GM12874 (cell line): ENCODE measurements at regions not wholly inside any gene's neighbourhood (a gene's known extent, or its start where the extent isn't known, plus 50 kb on each side); places are given as distances from the start of the nearest gene placed in this dataset.

ENCODE experiments used
- TF ChIP-seq, protein P1 (sequence below): IDR thresholded peaks from 2 replicates; pipeline ENCODE4 v1.5.1; 2011; ENCODE audit warnings: low read depth, mild to moderate bottlenecking, control low read depth, low read length, moderate library complexity; ENCODE audit not compliant: insufficient read depth

- TF ChIP-seq, protein P1, sequence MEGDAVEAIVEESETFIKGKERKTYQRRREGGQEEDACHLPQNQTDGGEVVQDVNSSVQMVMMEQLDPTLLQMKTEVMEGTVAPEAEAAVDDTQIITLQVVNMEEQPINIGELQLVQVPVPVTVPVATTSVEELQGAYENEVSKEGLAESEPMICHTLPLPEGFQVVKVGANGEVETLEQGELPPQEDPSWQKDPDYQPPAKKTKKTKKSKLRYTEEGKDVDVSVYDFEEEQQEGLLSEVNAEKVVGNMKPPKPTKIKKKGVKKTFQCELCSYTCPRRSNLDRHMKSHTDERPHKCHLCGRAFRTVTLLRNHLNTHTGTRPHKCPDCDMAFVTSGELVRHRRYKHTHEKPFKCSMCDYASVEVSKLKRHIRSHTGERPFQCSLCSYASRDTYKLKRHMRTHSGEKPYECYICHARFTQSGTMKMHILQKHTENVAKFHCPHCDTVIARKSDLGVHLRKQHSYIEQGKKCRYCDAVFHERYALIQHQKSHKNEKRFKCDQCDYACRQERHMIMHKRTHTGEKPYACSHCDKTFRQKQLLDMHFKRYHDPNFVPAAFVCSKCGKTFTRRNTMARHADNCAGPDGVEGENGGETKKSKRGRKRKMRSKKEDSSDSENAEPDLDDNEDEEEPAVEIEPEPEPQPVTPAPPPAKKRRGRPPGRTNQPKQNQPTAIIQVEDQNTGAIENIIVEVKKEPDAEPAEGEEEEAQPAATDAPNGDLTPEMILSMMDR = no peak
Measured at GRCh38 chrX:114332766-114333165, 251.1 kb upstream of the HTR2C start.

DNA sequence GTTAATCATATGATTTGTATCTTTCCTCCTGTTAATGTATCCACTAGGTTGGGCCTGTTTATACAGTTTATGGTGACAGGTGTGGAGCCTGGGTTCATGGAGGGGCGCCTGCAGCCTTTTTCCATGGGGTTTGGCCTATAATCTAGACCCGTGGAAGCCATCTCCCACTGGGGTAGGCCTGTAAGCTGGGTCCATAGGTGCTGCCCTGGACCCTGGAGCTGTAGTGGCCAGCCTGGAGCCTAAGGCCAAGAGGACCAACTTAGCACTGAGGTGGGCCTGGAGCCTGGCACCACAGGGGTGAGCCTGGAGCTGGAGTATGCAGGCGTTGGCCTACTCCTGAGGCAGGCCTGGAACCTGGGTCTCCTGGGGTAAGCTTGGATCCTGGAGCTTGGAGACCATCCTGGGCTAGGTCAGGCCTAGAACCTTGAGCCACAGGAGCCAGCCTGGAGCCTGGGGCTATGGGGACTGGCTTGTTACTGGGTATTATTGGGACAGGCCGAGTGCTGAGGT is 249.4 kb upstream of the HTR2C start:
- TF ChIP-seq, protein P1 = no peak

GRCh38 chrX:114338870-114339269 is 245.0 kb upstream of the HTR2C start:
- TF ChIP-seq, protein P1 = no peak

DNA sequence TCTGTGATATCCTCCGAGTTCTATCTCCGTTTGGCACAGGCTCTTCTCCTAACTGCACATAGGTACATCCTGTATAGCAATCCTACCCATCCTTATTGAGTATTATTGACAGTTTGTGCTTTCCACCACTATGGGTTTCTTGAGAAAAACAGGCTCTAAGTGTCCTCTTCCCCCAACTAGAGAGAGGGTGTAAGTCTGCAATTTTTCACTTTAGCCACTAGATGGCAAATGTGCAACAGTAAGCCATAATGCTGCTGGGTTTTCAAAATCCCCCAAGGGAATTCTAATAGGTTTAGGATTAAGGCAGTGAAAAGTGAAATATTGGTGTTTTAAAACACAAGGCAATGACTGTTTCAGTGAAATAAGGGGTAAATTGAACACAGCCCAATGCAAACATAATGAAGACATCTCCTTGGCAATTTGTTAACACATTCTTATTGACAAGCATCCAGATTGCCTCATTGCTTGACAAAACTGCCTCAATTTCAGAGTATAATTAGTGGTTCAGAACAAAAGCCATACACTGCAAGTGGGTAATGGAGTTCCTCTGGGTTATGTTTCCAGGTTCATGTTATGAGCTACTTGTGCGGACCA is 239.0 kb upstream of the HTR2C start:
- TF ChIP-seq, protein P1 = peak; percentile 34; the same call in 1 of the 2 replicates

- TF ChIP-seq, protein P1 = no peak
Measured at GRCh38 chrX:114361076-114361725, 222.7 kb upstream of the HTR2C start.

- TF ChIP-seq, protein P1 = no peak
Measured at GRCh38 chrX:114363346-114363745, 220.5 kb upstream of the HTR2C start.

DNA sequence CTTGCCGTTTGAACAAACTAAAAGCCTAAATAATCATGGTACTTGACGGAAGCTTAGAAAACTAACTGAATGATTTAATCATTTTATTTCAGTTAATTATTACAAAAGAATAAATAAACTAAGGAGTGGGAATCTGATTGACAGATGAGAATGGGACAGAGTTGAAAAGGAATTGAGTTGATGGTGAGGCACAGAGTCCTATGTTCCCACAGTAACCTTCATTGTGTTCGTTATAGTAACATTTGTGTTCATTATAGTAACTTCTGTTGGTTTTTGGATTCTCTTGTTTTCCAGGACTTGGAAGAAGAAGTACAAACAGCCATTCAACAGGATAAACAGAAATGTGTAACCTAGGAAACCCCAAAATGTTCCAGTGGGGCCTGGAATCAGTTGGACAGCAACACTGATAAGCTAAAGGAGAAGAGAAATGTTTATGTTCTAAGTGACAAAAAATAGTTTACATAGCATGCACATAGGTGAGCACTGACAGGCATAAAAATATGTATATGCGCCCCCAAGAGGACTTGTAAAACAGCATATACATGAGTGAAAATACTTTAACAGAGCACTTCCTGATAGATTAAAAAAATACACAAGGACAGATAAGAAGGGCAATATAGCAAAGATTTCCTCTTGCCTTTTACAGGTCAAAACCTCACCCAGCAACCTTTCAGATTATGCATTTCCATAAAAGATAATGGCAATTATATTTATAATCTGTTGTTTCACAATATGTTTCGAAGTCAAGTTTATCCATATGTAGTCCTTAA is 218.6 kb upstream of the HTR2C start:
- TF ChIP-seq, protein P1 = no peak
